GM21529 (cell line): ENCODE measurements at regions not wholly inside any gene's neighbourhood (a gene's known extent, or its start where the extent isn't known, plus 50 kb on each side); places are given as distances from the start of the nearest gene placed in this dataset.

Experiments used
- ATAC-seq: cut with Tn5 transposase; IDR thresholded peaks from one replicate; pipeline ENCODE4 v1.9.1; 2021; ENCODE audit not compliant: unreplicated experiment

GRCh38 chr14:42187846-42188245 lies 581.2 kb downstream of the LRFN5 start:
- ATAC-seq, result no peak

GRCh38 chr14:42185718-42186117 lies 579.0 kb downstream of the LRFN5 start:
- no peak for ATAC-seq

GRCh38 chr14:42174357-42174756 lies 567.7 kb downstream of the LRFN5 start:
- no peak for ATAC-seq

- no peak for ATAC-seq
Observed at GRCh38 chr14:42173206-42173605, 566.5 kb downstream of the LRFN5 start.

GRCh38 chr14:42172304-42172703 lies 565.6 kb downstream of the LRFN5 start:
- ATAC-seq, result no peak

- no peak for ATAC-seq
Observed at GRCh38 chr14:42163136-42163535, 556.5 kb downstream of the LRFN5 start.

- ATAC-seq, result no peak
Observed at GRCh38 chr14:42159138-42159537, 552.5 kb downstream of the LRFN5 start.

GRCh38 chr14:42149609-42150261 lies 543.1 kb downstream of the LRFN5 start:
- ATAC-seq, result no peak

- ATAC-seq, result no peak
Observed at GRCh38 chr14:42145766-42146165, 539.1 kb downstream of the LRFN5 start.

- ATAC-seq, result no peak
Observed at GRCh38 chr14:42143114-42143513, 536.4 kb downstream of the LRFN5 start.

- ATAC-seq, result no peak
Observed at GRCh38 chr14:42141328-42141727, 534.7 kb downstream of the LRFN5 start.

- no peak for ATAC-seq
Observed at GRCh38 chr14:42140831-42141279, 534.2 kb downstream of the LRFN5 start.

- ATAC-seq, result no peak
Observed at GRCh38 chr14:42140001-42140400, 533.3 kb downstream of the LRFN5 start.

GRCh38 chr14:42138406-42138805 lies 531.7 kb downstream of the LRFN5 start:
- no peak for ATAC-seq

- ATAC-seq, result no peak
Observed at GRCh38 chr14:42130815-42131214, 524.1 kb downstream of the LRFN5 start.

GRCh38 chr14:42123526-42123925 lies 516.9 kb downstream of the LRFN5 start:
- ATAC-seq, result no peak

GRCh38 chr14:42113358-42114069 lies 506.8 kb downstream of the LRFN5 start:
- ATAC-seq, result no peak

- no peak for ATAC-seq
Observed at GRCh38 chr14:42112108-42112507, 505.4 kb downstream of the LRFN5 start.

GRCh38 chr14:42111355-42111754 lies 504.7 kb downstream of the LRFN5 start:
- ATAC-seq, result no peak

GRCh38 chr14:42110167-42110566 lies 503.5 kb downstream of the LRFN5 start:
- ATAC-seq, result no peak

GRCh38 chr14:42095155-42095554 lies 488.5 kb downstream of the LRFN5 start:
- no peak for ATAC-seq

- ATAC-seq, result no peak
Observed at GRCh38 chr14:42090122-42090521, 483.4 kb downstream of the LRFN5 start.

- no peak for ATAC-seq
Observed at GRCh38 chr14:42079911-42080310, 473.2 kb downstream of the LRFN5 start.
